ENCODE measurements at regions not wholly inside any gene's neighbourhood (a gene's known extent, or its start where the extent isn't known, plus 50 kb on each side); places are given as distances from the start of the nearest gene placed in this dataset.
"Not testable (repeated sequence)": the region's sequence is repeated elsewhere in the genome, so short reads cannot be mapped to it uniquely, and the experiment has no call there.

DNA sequence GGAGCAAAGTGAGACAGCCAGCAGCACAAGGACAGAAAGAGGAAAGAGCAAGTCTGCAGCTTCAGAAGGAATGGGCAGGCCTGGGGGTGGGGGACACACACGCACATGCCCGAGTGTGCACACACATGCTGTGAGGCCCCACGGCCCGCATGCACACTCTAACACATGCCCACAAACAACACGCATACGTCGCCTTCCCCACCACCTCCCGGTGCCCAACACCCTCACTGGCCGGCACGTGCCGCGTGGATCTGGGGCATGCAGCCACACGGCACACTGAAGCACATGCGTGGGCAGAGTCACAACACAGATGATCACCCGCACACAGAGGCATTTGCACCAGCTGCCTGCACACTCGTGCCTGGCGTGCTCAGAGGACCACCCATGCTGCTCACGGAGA, 161.5 kb downstream of the GOLGA6L4 start:
- H3K27ac ChIP-seq (ENCODE audit: low read depth, low read length); H3K4me1 ChIP-seq (ENCODE audit: insufficient read depth, low read length); H3K9ac ChIP-seq (ENCODE audit: low read depth, low read length); H3K27me3 ChIP-seq (ENCODE audit: insufficient read depth, low read length); H3K4me3 ChIP-seq (ENCODE audit: low read length); H3K36me3 ChIP-seq (ENCODE audit: insufficient read depth, low read length); H3K9me3 ChIP-seq (ENCODE audit: insufficient read depth, low read depth, low read length): not testable (repeated sequence)
- WGBS: 95% methylated on average over 18 of the region's 18 CpGs

DNA sequence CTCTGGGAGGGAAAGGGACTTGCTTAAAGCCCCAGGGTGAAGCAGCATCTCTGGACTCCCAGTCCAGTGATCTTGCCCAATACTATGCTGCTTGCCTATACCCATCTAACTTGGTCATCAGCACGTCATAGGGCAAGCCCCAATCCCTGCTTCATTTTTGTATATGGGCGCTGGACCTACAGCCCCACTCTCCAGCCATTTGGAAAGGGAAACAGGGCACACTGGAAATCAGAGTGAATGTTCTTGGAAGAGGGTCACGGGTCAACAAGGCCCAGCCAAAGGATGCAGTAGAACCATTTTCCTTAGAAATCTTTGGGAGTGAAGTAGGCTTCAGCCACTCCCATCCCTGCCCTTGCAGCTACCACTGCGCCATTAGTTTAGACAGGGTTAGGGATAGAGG, 162.5 kb downstream of the GOLGA6L4 start:
- not testable (repeated sequence) for H3K9me3 ChIP-seq (ENCODE audit: insufficient read depth, low read depth, low read length); H3K4me3 ChIP-seq (ENCODE audit: low read length); H3K36me3 ChIP-seq (ENCODE audit: insufficient read depth, low read length); H3K27ac ChIP-seq (ENCODE audit: low read depth, low read length); H3K27me3 ChIP-seq (ENCODE audit: insufficient read depth, low read length); H3K4me1 ChIP-seq (ENCODE audit: insufficient read depth, low read length); H3K9ac ChIP-seq (ENCODE audit: low read depth, low read length)
- WGBS: 62% methylated on average over 3 of the region's 4 CpGs

GRCh38 chr15:84398763-84399701, 163.5 kb downstream of the GOLGA6L4 start:
- H3K9me3 ChIP-seq (ENCODE audit: insufficient read depth, low read depth, low read length): 0 out of 2 replicates have a peak, but pooled peaks cover 7% of the 10 kb centered on the region
- H3K27me3 ChIP-seq (ENCODE audit: insufficient read depth, low read length): no peaks in the 10 kb centered on the region
- WGBS: 87% methylated on average over 42 of the region's 42 CpGs
- no peaks in the 10 kb centered on the region for H3K4me1 ChIP-seq (ENCODE audit: insufficient read depth, low read length)
- no peak overlapping the region for H3K27ac ChIP-seq (ENCODE audit: low read depth, low read length)
- no peak overlapping the region for H3K4me3 ChIP-seq (ENCODE audit: low read length)
- H3K9ac ChIP-seq (ENCODE audit: low read depth, low read length): no peak overlapping the region
- no peaks in the 10 kb centered on the region for H3K36me3 ChIP-seq (ENCODE audit: insufficient read depth, low read length)

DNA sequence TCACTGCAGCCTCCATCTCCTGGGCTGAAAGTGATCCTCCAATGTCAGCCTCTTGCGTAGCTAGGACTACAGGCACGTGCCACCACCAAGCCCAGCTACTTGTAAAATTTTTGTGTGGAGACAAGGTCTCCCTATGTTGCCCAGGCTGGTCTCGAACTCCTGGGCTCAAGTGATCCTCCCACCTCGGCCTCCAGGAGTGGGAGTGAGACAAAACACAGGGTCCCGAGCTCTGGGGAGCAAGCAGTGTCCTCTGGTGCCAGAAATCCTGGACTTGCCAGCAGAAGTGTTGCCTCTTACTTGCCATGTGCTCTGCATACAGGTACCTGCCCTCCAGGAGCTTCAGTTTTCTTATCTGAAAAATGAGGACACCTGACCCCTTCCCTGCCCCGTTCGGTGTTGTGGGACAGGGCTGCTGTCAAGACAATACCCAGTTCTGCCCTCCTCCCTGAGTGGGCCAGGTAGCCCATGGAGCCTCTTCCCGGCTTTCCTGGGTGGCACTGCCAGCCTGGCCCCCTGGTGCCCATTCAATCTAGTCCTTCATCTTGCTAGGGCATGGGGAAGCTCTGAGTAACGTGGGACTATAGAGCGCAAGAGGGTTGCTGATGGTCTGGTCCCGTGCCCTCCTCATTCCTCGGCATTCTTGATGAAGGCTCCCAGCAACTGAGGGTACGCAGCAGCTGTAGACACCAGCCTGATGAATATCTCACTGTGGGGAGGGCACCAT, 164.6 kb downstream of the GOLGA6L4 start:
- no peaks in the 10 kb centered on the region for H3K27me3 ChIP-seq (ENCODE audit: insufficient read depth, low read length)
- no peaks in the 10 kb centered on the region for H3K36me3 ChIP-seq (ENCODE audit: insufficient read depth, low read length)
- H3K9ac ChIP-seq (ENCODE audit: low read depth, low read length): no peak overlapping the region
- 0 out of 2 replicates have a peak, but pooled peaks cover 7% of the 10 kb centered on the region for H3K9me3 ChIP-seq (ENCODE audit: insufficient read depth, low read depth, low read length)
- WGBS: 88% methylated on average over 13 of the region's 13 CpGs
- no peak overlapping the region for H3K4me3 ChIP-seq (ENCODE audit: low read length)
- no peak overlapping the region for H3K27ac ChIP-seq (ENCODE audit: low read depth, low read length)
- no peaks in the 10 kb centered on the region for H3K4me1 ChIP-seq (ENCODE audit: insufficient read depth, low read length)

DNA sequence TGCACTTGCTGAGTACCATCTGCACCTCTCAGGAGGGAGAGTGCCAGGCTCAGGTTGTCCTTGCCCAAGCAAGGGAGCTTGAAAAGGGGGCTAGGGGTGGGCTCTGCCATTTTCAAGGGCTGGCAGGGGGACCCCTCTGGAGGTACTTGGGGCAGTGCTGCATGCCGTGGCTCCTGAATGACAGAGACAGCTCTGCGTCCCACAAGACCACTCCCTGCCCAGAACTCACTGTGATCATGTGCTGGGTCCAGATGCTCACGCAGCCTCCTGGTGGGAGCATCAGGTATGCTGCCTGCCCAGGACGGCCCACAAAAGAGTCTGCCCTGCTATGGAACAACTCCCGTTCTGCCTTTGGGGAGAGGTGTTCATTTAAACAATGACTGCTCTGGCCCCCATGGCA, 165.2 kb downstream of the GOLGA6L4 start:
- H3K36me3 ChIP-seq (ENCODE audit: insufficient read depth, low read length): no peaks in the 10 kb centered on the region

DNA sequence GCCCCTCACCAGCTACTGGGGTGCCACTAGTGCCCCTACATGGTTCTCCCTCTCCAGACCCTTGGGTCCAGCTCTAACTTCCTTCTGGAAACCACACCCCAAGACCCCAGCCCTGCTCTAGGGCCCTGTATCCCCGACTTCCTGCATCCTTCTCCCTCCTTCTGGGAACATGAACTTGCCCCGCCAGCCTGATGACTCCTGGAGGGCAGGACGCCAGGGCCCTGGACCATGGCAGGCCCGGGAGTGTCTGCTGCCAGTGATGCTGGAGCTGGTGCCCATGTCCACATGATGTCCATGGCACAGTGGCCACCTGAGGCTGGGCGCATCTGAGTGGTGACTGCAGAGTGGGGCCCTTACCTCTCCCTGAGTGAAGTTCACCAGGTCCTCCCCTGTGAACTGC, 165.9 kb downstream of the GOLGA6L4 start:
- not testable (repeated sequence) for H3K9me3 ChIP-seq (ENCODE audit: insufficient read depth, low read depth, low read length); H3K4me1 ChIP-seq (ENCODE audit: insufficient read depth, low read length); H3K27me3 ChIP-seq (ENCODE audit: insufficient read depth, low read length); H3K9ac ChIP-seq (ENCODE audit: low read depth, low read length); H3K4me3 ChIP-seq (ENCODE audit: low read length); H3K36me3 ChIP-seq (ENCODE audit: insufficient read depth, low read length); H3K27ac ChIP-seq (ENCODE audit: low read depth, low read length)
- 93% methylated on average over 5 of the region's 5 CpGs for WGBS

More for the DNA sequence above, 165.2 kb downstream of the GOLGA6L4 start:
- Histone ChIP-seq H3K27ac (ENCODE audit: low read depth, low read length) (no peak overlapping the region), H3K4me3 (ENCODE audit: low read length) (no peak overlapping the region), H3K27me3 (ENCODE audit: insufficient read depth, low read length) (no peaks in the 10 kb centered on the region), H3K4me1 (ENCODE audit: insufficient read depth, low read length) (no peaks in the 10 kb centered on the region), H3K9me3 (ENCODE audit: insufficient read depth, low read depth, low read length) (0 out of 2 replicates have a peak, but pooled peaks cover 7% of the 10 kb centered on the region), H3K9ac (ENCODE audit: low read depth, low read length) (no peak overlapping the region)
- WGBS: 56% methylated on average over 5 of the region's 5 CpGs

- not testable (repeated sequence) for H3K4me3 ChIP-seq (ENCODE audit: low read length); H3K36me3 ChIP-seq (ENCODE audit: insufficient read depth, low read length); H3K27ac ChIP-seq (ENCODE audit: low read depth, low read length); H3K4me1 ChIP-seq (ENCODE audit: insufficient read depth, low read length); H3K27me3 ChIP-seq (ENCODE audit: insufficient read depth, low read length); H3K9me3 ChIP-seq (ENCODE audit: insufficient read depth, low read depth, low read length); H3K9ac ChIP-seq (ENCODE audit: low read depth, low read length)
- WGBS: 92% methylated on average over 13 of the region's 14 CpGs
These were observed 166.6 kb downstream of the GOLGA6L4 start for GRCh38 chr15:84401891-84402840.

- H3K4me1 ChIP-seq (ENCODE audit: insufficient read depth, low read length): no peaks in the 10 kb centered on the region
- WGBS: 91% methylated on average over 21 of the region's 21 CpGs
- no peaks in the 10 kb centered on the region for H3K36me3 ChIP-seq (ENCODE audit: insufficient read depth, low read length)
- H3K27ac ChIP-seq (ENCODE audit: low read depth, low read length): no peak overlapping the region
- no peaks in the 10 kb centered on the region for H3K27me3 ChIP-seq (ENCODE audit: insufficient read depth, low read length)
- no peak overlapping the region for H3K9ac ChIP-seq (ENCODE audit: low read depth, low read length)
- no peak overlapping the region for H3K4me3 ChIP-seq (ENCODE audit: low read length)
- H3K9me3 ChIP-seq (ENCODE audit: insufficient read depth, low read depth, low read length): 0 out of 2 replicates have a peak, but pooled peaks cover 7% of the 10 kb centered on the region
These were observed 167.5 kb downstream of the GOLGA6L4 start for GRCh38 chr15:84402856-84403608.

DNA sequence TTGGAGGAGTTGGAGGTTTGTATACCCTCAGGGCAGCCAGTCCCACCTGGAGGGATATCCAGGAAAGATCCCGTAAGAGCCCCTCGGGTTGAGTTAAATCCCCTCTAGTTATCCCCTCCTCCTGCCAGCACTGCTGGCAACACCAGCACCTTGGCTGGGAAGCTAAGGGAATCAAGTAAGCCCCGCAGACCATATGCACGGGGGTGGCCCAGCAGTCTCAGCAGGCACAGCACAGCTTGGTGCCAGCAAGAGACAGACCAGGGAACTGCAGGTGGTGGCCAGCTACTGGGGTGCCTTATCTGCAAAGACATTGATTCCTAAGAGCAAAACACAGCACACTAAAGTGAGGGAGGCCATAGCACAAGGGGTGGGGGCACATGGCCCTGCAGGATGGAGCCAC, 173.8 kb downstream of the GOLGA6L4 start:
- not testable (repeated sequence) for H3K4me3 ChIP-seq (ENCODE audit: low read length); H3K36me3 ChIP-seq (ENCODE audit: insufficient read depth, low read length); H3K9ac ChIP-seq (ENCODE audit: low read depth, low read length); H3K27me3 ChIP-seq (ENCODE audit: insufficient read depth, low read length); H3K27ac ChIP-seq (ENCODE audit: low read depth, low read length); H3K9me3 ChIP-seq (ENCODE audit: insufficient read depth, low read depth, low read length); H3K4me1 ChIP-seq (ENCODE audit: insufficient read depth, low read length)
- 82% methylated on average over 2 of the region's 4 CpGs for WGBS

DNA sequence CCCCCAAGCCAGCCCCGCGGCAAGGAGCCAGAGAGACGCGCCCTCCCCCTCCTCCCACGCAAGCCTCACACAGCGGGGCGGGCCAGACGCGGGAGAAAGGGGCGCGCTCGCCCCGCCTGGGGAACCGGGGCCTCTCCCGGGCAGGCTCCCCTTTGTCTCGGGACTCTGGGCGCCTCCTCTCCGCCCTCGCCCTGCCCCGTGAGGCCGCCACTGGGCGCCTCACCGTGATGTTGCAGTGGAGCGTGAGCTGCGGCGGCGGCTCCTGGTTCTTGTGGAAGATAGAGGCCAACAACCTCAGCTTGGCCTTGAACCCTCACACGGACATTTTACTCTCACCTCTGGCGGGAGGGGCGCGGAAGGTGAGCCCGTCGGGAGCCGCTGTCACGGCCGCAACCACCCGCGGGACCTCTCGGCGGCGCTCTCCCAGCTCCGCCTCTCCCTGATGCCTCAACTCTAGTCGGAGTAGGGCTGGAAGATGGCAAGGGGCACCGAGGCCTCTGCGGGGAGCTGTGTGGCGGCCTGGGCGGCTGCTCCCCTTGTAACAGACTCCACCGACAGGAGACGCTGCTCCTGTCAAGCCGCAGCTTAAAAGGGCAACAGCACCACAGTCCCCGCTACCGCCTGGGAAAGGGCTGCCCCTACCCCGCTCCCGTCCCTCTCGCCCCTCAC, 179.2 kb upstream of the ZSCAN2 start:
- WGBS: 0% methylated on average over 9 of the region's 55 CpGs
- not testable (repeated sequence) for H3K9me3 ChIP-seq (ENCODE audit: insufficient read depth, low read depth, low read length); H3K9ac ChIP-seq (ENCODE audit: low read depth, low read length); H3K36me3 ChIP-seq (ENCODE audit: insufficient read depth, low read length); H3K27ac ChIP-seq (ENCODE audit: low read depth, low read length); H3K4me1 ChIP-seq (ENCODE audit: insufficient read depth, low read length); H3K27me3 ChIP-seq (ENCODE audit: insufficient read depth, low read length)
- peak overlapping the region; percentile 47 for H3K4me3 ChIP-seq (ENCODE audit: low read length)

Measured in HUES64 (cell line).